GM21423 (cell line): ENCODE measurements at regions not wholly inside any gene's neighbourhood (a gene's known extent, or its start where the extent isn't known, plus 50 kb on each side); places are given as distances from the start of the nearest gene placed in this dataset.

ENCODE experiments used
- ATAC-seq: cut with Tn5 transposase; IDR thresholded peaks from one replicate; pipeline ENCODE4 v1.9.1; 2021; ENCODE audit warnings: mild to moderate bottlenecking, moderate library complexity; ENCODE audit not compliant: unreplicated experiment

GRCh38 chr12:39061576-39061975, 156.2 kb upstream of the CPNE8 start:
- ATAC-seq, result no peak

- ATAC-seq, result no peak
Measured at GRCh38 chr12:39048395-39048794, 143.0 kb upstream of the CPNE8 start.

- ATAC-seq, result no peak
Measured at GRCh38 chr12:39047539-39048262, 142.3 kb upstream of the CPNE8 start.

GRCh38 chr12:39044754-39045153, 139.4 kb upstream of the CPNE8 start:
- ATAC-seq, result no peak

- no peak for ATAC-seq
Measured at GRCh38 chr12:39043424-39043822, 138.0 kb upstream of the CPNE8 start.

GRCh38 chr12:39040275-39040674, 134.9 kb upstream of the CPNE8 start:
- ATAC-seq, result no peak

GRCh38 chr12:39037115-39037514, 131.7 kb upstream of the CPNE8 start:
- no peak for ATAC-seq

GRCh38 chr12:39036105-39036504, 130.7 kb upstream of the CPNE8 start:
- no peak for ATAC-seq

GRCh38 chr12:39033782-39034181, 128.4 kb upstream of the CPNE8 start:
- no peak for ATAC-seq

- no peak for ATAC-seq
Measured at GRCh38 chr12:39032448-39032847, 127.1 kb upstream of the CPNE8 start.

- no peak for ATAC-seq
Measured at GRCh38 chr12:39032034-39032433, 126.6 kb upstream of the CPNE8 start.

- no peak for ATAC-seq
Measured at GRCh38 chr12:39028382-39028781, 123.0 kb upstream of the CPNE8 start.

GRCh38 chr12:39012870-39013269, 107.5 kb upstream of the CPNE8 start:
- ATAC-seq, result no peak

GRCh38 chr12:39011166-39011565, 105.8 kb upstream of the CPNE8 start:
- ATAC-seq, result no peak

- ATAC-seq, result no peak
Measured at GRCh38 chr12:39010406-39010805, 105.0 kb upstream of the CPNE8 start.

- no peak for ATAC-seq
Measured at GRCh38 chr12:39007619-39008018, 102.2 kb upstream of the CPNE8 start.

- no peak for ATAC-seq
Measured at GRCh38 chr12:39006286-39006685, 100.9 kb upstream of the CPNE8 start.

GRCh38 chr12:39005671-39006070, 100.3 kb upstream of the CPNE8 start:
- no peak for ATAC-seq

- no peak for ATAC-seq
Measured at GRCh38 chr12:39003541-39004155, 98.3 kb upstream of the CPNE8 start.

- no peak for ATAC-seq
Measured at GRCh38 chr12:39000370-39000769, 95.0 kb upstream of the CPNE8 start.

GRCh38 chr12:38998887-38999482, 93.6 kb upstream of the CPNE8 start:
- ATAC-seq, result no peak

- no peak for ATAC-seq
Measured at GRCh38 chr12:38995249-38995648, 89.9 kb upstream of the CPNE8 start.
